Progenitor cell of endocrine pancreas (in vitro differentiated cells): ENCODE measurements at regions not wholly inside any gene's neighbourhood (a gene's known extent, or its start where the extent isn't known, plus 50 kb on each side); places are given as distances from the start of the nearest gene placed in this dataset.

ENCODE experiments used
- DNase-seq: peaks from one replicate; pipeline ENCODE4 v3.0.0; 2021; ENCODE audit warnings: low spot score; ENCODE audit not compliant: unreplicated experiment
- H3K27ac Mint-ChIP-seq: 2 replicates; pipeline ENCODE4 v1.8.0; 2021; ENCODE audit warnings: mild to moderate bottlenecking, moderate library complexity, mixed read lengths
- H3K27me3 Mint-ChIP-seq: 2 replicates; pipeline ENCODE4 v1.8.0; 2021; ENCODE audit warnings: mixed read lengths
- H3K36me3 Mint-ChIP-seq: 2 replicates; pipeline ENCODE4 v1.8.0; 2022; ENCODE audit warnings: mixed read lengths; ENCODE audit not compliant: insufficient read depth
- H3K4me1 Mint-ChIP-seq: 2 replicates; pipeline ENCODE4 v1.8.0; 2021; ENCODE audit warnings: low read depth, mixed read lengths
- H3K4me3 Mint-ChIP-seq: 2 replicates; pipeline ENCODE4 v1.8.0; 2021; ENCODE audit warnings: low read depth, mild to moderate bottlenecking, moderate library complexity, mixed read lengths
- H3K9me3 Mint-ChIP-seq: 2 replicates; pipeline ENCODE4 v1.8.0; 2021; ENCODE audit warnings: low read depth, mixed read lengths
- CTCF ChIP-seq: fragments of 200-600 bp; sonication (generic); IDR thresholded peaks from one replicate; pipeline ENCODE4 v1.5.0; 2021; ENCODE audit warnings: antibody characterized with exemption, mild to moderate bottlenecking; ENCODE audit not compliant: unreplicated experiment

- H3K4me1 Mint-ChIP-seq, result peaks cover 4% of the 10 kb centered on the region
Observed at GRCh38 chr6:63447134-63447533, 125.1 kb upstream of the LOC128125822 start.

GRCh38 chr6:63448229-63448628, 124.1 kb upstream of the LOC128125822 start:
- H3K9me3 Mint-ChIP-seq, result peaks cover 3% of the 10 kb centered on the region
- no peak overlapping the region for H3K4me3 Mint-ChIP-seq
- DNase-seq, result no peak
- H3K4me1 Mint-ChIP-seq, result peaks cover 8% of the 10 kb centered on the region
- no peaks in the 10 kb centered on the region for H3K36me3 Mint-ChIP-seq
- TF ChIP-seq CTCF, result no peak
- H3K27ac Mint-ChIP-seq, result no peak overlapping the region
- no peaks in the 10 kb centered on the region for H3K27me3 Mint-ChIP-seq

More at GRCh38 chr6:63447134-63447533, 125.1 kb upstream of the LOC128125822 start:
- Mint-ChIP-seq H3K4me3 (no peak overlapping the region), H3K36me3 (no peaks in the 10 kb centered on the region), H3K27ac (no peak overlapping the region), H3K9me3 (peaks cover 3% of the 10 kb centered on the region), H3K27me3 (no peaks in the 10 kb centered on the region)
- TF ChIP-seq CTCF, result no peak
- DNase-seq, result no peak

GRCh38 chr6:63449714-63450113, 122.6 kb upstream of the LOC128125822 start:
- H3K4me1 Mint-ChIP-seq, result peaks cover 10% of the 10 kb centered on the region
- H3K27me3 Mint-ChIP-seq, result no peaks in the 10 kb centered on the region
- H3K4me3 Mint-ChIP-seq, result no peak overlapping the region

GRCh38 chr6:63451238-63451637, 121.0 kb upstream of the LOC128125822 start:
- no peak for TF ChIP-seq CTCF
- Mint-ChIP-seq H3K27ac (no peak overlapping the region), H3K9me3 (peaks cover 3% of the 10 kb centered on the region), H3K36me3 (no peaks in the 10 kb centered on the region), H3K4me1 (peaks cover 10% of the 10 kb centered on the region), H3K27me3 (no peaks in the 10 kb centered on the region), H3K4me3 (no peak overlapping the region)
- DNase-seq, result no peak

More at GRCh38 chr6:63449714-63450113, 122.6 kb upstream of the LOC128125822 start:
- TF ChIP-seq CTCF, result no peak
- Mint-ChIP-seq H3K27ac (no peak overlapping the region), H3K36me3 (no peaks in the 10 kb centered on the region), H3K9me3 (peaks cover 3% of the 10 kb centered on the region)
- no peak for DNase-seq

- Mint-ChIP-seq H3K4me1 (peaks cover 16% of the 10 kb centered on the region), H3K9me3 (peaks cover 3% of the 10 kb centered on the region), H3K4me3 (no peak overlapping the region), H3K27me3 (no peaks in the 10 kb centered on the region), H3K27ac (no peak overlapping the region), H3K36me3 (no peaks in the 10 kb centered on the region)
- DNase-seq, result no peak
- TF ChIP-seq CTCF, result no peak
Observed at GRCh38 chr6:63452125-63452524, 120.2 kb upstream of the LOC128125822 start.
